SK-N-SH (cell line): ENCODE measurements at regions not wholly inside any gene's neighbourhood (a gene's known extent, or its start where the extent isn't known, plus 50 kb on each side); places are given as distances from the start of the nearest gene placed in this dataset.

Experiments used
- CTCF ChIA-PET: fragments of 300-600, 350-600 bp; formaldehyde crosslinking; extraction: SDS; loops from one replicate; lab custom pipeline; 2021; lab: Yijun Ruan, JAX
- POLR2A ChIA-PET: fragments of 350-600 bp; sonication (Branson Sonifier 250); formaldehyde crosslinking; extraction: SDS; loops from one replicate; lab custom pipeline; 2020; ENCODE audit warnings: antibody characterized with exemption, inconsistent platforms; lab: Yijun Ruan, JAX
- DNase-seq: peaks from one replicate; pipeline ENCODE4 v3.0.0; 2012
- H2AFZ ChIP-seq: fragments of 200-600 bp; sonication (generic); 2 replicates; pipeline ENCODE4 v1.8.1; 2016; ENCODE audit warnings: antibody characterized with exemption, mild to moderate bottlenecking, low read depth
- H3F3A ChIP-seq: fragments of 200-600 bp; sonication (generic); replicated peaks from 2 replicates; pipeline ENCODE3; 2016; ENCODE audit warnings: antibody characterized with exemption, mild to moderate bottlenecking; ENCODE audit not compliant: insufficient read depth
- H3K27ac ChIP-seq, 2 experiments: fragments of 200-500 bp in 1 of 2; fragments of 200-600 bp in 1 of 2; sonication (Bioruptor generic) in 1 of 2; sonication (generic), shearing (Covaris generic) in 1 of 2; 2 replicates each; pipeline versions ENCODE4 v1.5.1 to v1.6.1; 2014 to 2016; ENCODE audit warnings: low read depth in 2 of 2, inconsistent platforms in 1 of 2, low read length in 1 of 2, mild to moderate bottlenecking in 1 of 2, mixed read lengths in 1 of 2
- H3K27me3 ChIP-seq: fragments of 200-600 bp; sonication (generic), shearing (Covaris generic); 2 replicates; pipeline ENCODE4 v1.6.1; 2016; ENCODE audit warnings: mixed run types; ENCODE audit not compliant: insufficient read depth
- H3K36me3 ChIP-seq, 2 experiments: fragments of 200-500 bp in 1 of 2; fragments of 200-600 bp in 1 of 2; sonication (Bioruptor generic) in 1 of 2; sonication (generic) in 1 of 2; replicated peaks in 1 of 2; 2 replicates each; pipeline versions ENCODE3 to v1.5.1; 2014 to 2016; ENCODE audit warnings: low read length in 1 of 2, mild to moderate bottlenecking in 1 of 2; ENCODE audit not compliant: insufficient read depth in 2 of 2, control insufficient read depth in 1 of 2
- H3K4me1 ChIP-seq, 2 experiments: fragments of 200-500 bp in 1 of 2; fragments of 200-600 bp in 1 of 2; sonication (Bioruptor generic) in 1 of 2; sonication (generic), shearing (Covaris generic) in 1 of 2; 2 replicates each; pipeline versions ENCODE4 v1.5.1 to v1.6.1; 2014 to 2016; ENCODE audit warnings: low read depth in 1 of 2, low read length in 1 of 2, mixed run types in 1 of 2; ENCODE audit not compliant: insufficient read depth in 2 of 2, control insufficient read depth in 1 of 2
- H3K4me2 ChIP-seq: fragments of 200-600 bp; sonication (generic), shearing (Covaris generic); 2 replicates; pipeline ENCODE4 v1.6.1; 2017; ENCODE audit warnings: mixed run types
- H3K4me3 ChIP-seq, 2 experiments: fragments of 200-500 bp in 1 of 2; fragments of 200-600 bp in 1 of 2; sonication (Bioruptor generic) in 1 of 2; sonication (generic), shearing (Covaris generic) in 1 of 2; 2 replicates each; pipeline versions ENCODE4 v1.5.1 to v1.8.1; 2014 to 2016; ENCODE audit warnings: low read depth in 2 of 2, inconsistent platforms in 1 of 2, low read length in 1 of 2, mild to moderate bottlenecking in 1 of 2, mixed read lengths in 1 of 2, moderate library complexity in 1 of 2
- H3K79me2 ChIP-seq: fragments of 200-600 bp; sonication (generic); 2 replicates; pipeline ENCODE4 v1.8.1; 2017; ENCODE audit warnings: mild to moderate bottlenecking; ENCODE audit not compliant: insufficient read depth
- H3K9ac ChIP-seq: fragments of 200-600 bp; sonication (generic); 2 replicates; pipeline ENCODE4 v1.6.1; 2017; ENCODE audit warnings: mixed run types
- H3K9me2 ChIP-seq: fragments of 200-600 bp; sonication (generic); 2 replicates; pipeline ENCODE4 v1.6.1; 2017; ENCODE audit warnings: mixed run types
- H3K9me3 ChIP-seq: fragments of 200-600 bp; sonication (generic); 2 replicates; pipeline ENCODE4 v1.6.1; 2017; ENCODE audit warnings: mixed run types, mild to moderate bottlenecking, moderate library complexity
- H4K20me1 ChIP-seq: fragments of 200-600 bp; sonication (generic); 2 replicates; pipeline ENCODE4 v1.6.1; 2017; ENCODE audit warnings: mild to moderate bottlenecking, mixed run types; ENCODE audit not compliant: insufficient read depth
- CHD2 ChIP-seq: fragments of 150-350 bp; IDR thresholded peaks from 2 replicates; pipeline ENCODE4 v1.6.1; 2018; ENCODE audit warnings: low read length; ENCODE audit not compliant: partially characterized antibody
- ELF1 ChIP-seq: IDR thresholded peaks from 2 replicates; pipeline ENCODE4 v1.4.0; 2012
- FOSL2 ChIP-seq: IDR thresholded peaks from 2 replicates; pipeline ENCODE4 v1.4.0; 2012; ENCODE audit warnings: low read depth, mild to moderate bottlenecking, moderate library complexity, borderline replicate concordance
- FOXM1 ChIP-seq: IDR thresholded peaks from 2 replicates; pipeline ENCODE4 v1.4.0; 2012; ENCODE audit warnings: low read depth, mild to moderate bottlenecking
- MXI1 ChIP-seq: IDR thresholded peaks from 2 replicates; pipeline ENCODE4 v1.6.1; 2012; ENCODE audit warnings: mild to moderate bottlenecking, low read depth, low read length, improper control_type of control experiment
- NFIC ChIP-seq: IDR thresholded peaks from 2 replicates; pipeline ENCODE4 v1.4.0; 2012; ENCODE audit warnings: borderline replicate concordance
- NRF1 ChIP-seq: IDR thresholded peaks from 2 replicates; pipeline ENCODE4 v1.6.1; 2012; ENCODE audit warnings: low read depth, mild to moderate bottlenecking, low read length
- RCOR1 ChIP-seq: fragments of 150-350 bp; IDR thresholded peaks from 2 replicates; pipeline ENCODE4 v1.6.1; 2017; ENCODE audit warnings: antibody characterized with exemption, low read length
- RFX5 ChIP-seq: IDR thresholded peaks from 2 replicates; pipeline ENCODE4 v1.6.1; 2012; ENCODE audit warnings: mild to moderate bottlenecking, improper control_type of control experiment, low read length
- SIN3A ChIP-seq: IDR thresholded peaks from 2 replicates; pipeline ENCODE4 v1.6.1; 2012; ENCODE audit warnings: low read depth, mild to moderate bottlenecking, low read length, moderate library complexity, borderline replicate concordance
- SMC3 ChIP-seq: IDR thresholded peaks from 2 replicates; pipeline ENCODE4 v1.6.1; 2012; ENCODE audit warnings: low read depth, low read length, improper control_type of control experiment
- TAF1 ChIP-seq: IDR thresholded peaks from 2 replicates; pipeline ENCODE4 v1.6.1; 2012; ENCODE audit warnings: low read depth, mild to moderate bottlenecking, low read length, moderate library complexity, borderline replicate concordance
- TCF12 ChIP-seq: IDR thresholded peaks from 2 replicates; pipeline ENCODE4 v1.4.0; 2012
- TEAD4 ChIP-seq: IDR thresholded peaks from 2 replicates; pipeline ENCODE4 v1.4.0; 2012; ENCODE audit warnings: mild to moderate bottlenecking, borderline replicate concordance; ENCODE audit not compliant: insufficient read depth
- USF1 ChIP-seq: IDR thresholded peaks from 2 replicates; pipeline ENCODE4 v1.4.0; 2012; ENCODE audit warnings: low read depth, borderline replicate concordance
- USF2 ChIP-seq: fragments of 150-350 bp; IDR thresholded peaks from 2 replicates; pipeline ENCODE4 v1.6.1; 2017; ENCODE audit warnings: antibody characterized with exemption, low read length, low read depth, borderline replicate concordance
- YY1 ChIP-seq: IDR thresholded peaks from 2 replicates; pipeline ENCODE4 v1.4.0; 2012; ENCODE audit warnings: low read depth, mild to moderate bottlenecking
- WGBS: methylation state at CpG from one replicate; pipeline ENCODE4 v1.1.6; 2017; ENCODE audit warnings: low lambda C conversion rate; 5-methylcytosine and 5-hydroxymethylcytosine counted together
- TF ChIP-seq, protein P1 (sequence below): IDR thresholded peaks from 2 replicates; pipeline ENCODE4; 2012
- TF ChIP-seq, protein P2 (sequence below): fragments of 150-350 bp; IDR thresholded peaks from 2 replicates; pipeline ENCODE4 v1.6.1; 2016; ENCODE audit warnings: mild to moderate bottlenecking, low read depth, low read length
- TF ChIP-seq, protein P3 (sequence below): fragments of 200-600 bp; sonication (generic); IDR thresholded peaks from 2 replicates; pipeline ENCODE4 v1.6.1; 2017; ENCODE audit warnings: antibody characterized with exemption, mild to moderate bottlenecking, moderate library complexity

GRCh38 chr12:89799316-89799715, 90.7 kb upstream of the ATP2B1 start:
- Histone ChIP-seq H3K27ac (no peak overlapping the region), H3K4me3 (no peak overlapping the region), H3K27me3 (no peaks in the 10 kb centered on the region), H3K79me2 (no peaks in the 10 kb centered on the region), H3K4me2 (no peak overlapping the region), H2AFZ (no peak overlapping the region), H3K9ac (no peak overlapping the region), H3K9me2 (no peaks in the 10 kb centered on the region), H4K20me1 (no peaks in the 10 kb centered on the region), H3F3A (no peaks in the 10 kb centered on the region), H3K36me3 (no peaks in the 10 kb centered on the region), H3K9me3 (no peaks in the 10 kb centered on the region), H3K4me1 (peaks cover 0 to 2% of the 10 kb centered on the region in 2 experiments; a peak in 2 of 4 replicates)
- CTCF ChIA-PET = no interaction called here
- 92% methylated on average over 3 of the region's 3 CpGs for WGBS
- POLR2A ChIA-PET = no interaction called here
- TF ChIP-seq, protein P1, sequence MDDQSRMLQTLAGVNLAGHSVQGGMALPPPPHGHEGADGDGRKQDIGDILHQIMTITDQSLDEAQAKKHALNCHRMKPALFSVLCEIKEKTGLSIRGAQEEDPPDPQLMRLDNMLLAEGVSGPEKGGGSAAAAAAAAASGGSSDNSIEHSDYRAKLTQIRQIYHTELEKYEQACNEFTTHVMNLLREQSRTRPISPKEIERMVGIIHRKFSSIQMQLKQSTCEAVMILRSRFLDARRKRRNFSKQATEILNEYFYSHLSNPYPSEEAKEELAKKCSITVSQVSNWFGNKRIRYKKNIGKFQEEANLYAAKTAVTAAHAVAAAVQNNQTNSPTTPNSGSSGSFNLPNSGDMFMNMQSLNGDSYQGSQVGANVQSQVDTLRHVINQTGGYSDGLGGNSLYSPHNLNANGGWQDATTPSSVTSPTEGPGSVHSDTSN = no peak
- TF ChIP-seq, protein P2, sequence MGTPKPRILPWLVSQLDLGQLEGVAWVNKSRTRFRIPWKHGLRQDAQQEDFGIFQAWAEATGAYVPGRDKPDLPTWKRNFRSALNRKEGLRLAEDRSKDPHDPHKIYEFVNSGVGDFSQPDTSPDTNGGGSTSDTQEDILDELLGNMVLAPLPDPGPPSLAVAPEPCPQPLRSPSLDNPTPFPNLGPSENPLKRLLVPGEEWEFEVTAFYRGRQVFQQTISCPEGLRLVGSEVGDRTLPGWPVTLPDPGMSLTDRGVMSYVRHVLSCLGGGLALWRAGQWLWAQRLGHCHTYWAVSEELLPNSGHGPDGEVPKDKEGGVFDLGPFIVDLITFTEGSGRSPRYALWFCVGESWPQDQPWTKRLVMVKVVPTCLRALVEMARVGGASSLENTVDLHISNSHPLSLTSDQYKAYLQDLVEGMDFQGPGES = no peak
- TF ChIP-seq FOSL2 (no peak), USF1 (no peak), SMC3 (no peak), ELF1 (no peak), NRF1 (no peak), RCOR1 (no peak), MXI1 (no peak), RFX5 (no peak), YY1 (no peak), CHD2 (no peak), FOXM1 (no peak), SIN3A (no peak), TCF12 (no peak), TAF1 (no peak), USF2 (no peak), TEAD4 (no peak), NFIC (no peak)
- TF ChIP-seq, protein P3, sequence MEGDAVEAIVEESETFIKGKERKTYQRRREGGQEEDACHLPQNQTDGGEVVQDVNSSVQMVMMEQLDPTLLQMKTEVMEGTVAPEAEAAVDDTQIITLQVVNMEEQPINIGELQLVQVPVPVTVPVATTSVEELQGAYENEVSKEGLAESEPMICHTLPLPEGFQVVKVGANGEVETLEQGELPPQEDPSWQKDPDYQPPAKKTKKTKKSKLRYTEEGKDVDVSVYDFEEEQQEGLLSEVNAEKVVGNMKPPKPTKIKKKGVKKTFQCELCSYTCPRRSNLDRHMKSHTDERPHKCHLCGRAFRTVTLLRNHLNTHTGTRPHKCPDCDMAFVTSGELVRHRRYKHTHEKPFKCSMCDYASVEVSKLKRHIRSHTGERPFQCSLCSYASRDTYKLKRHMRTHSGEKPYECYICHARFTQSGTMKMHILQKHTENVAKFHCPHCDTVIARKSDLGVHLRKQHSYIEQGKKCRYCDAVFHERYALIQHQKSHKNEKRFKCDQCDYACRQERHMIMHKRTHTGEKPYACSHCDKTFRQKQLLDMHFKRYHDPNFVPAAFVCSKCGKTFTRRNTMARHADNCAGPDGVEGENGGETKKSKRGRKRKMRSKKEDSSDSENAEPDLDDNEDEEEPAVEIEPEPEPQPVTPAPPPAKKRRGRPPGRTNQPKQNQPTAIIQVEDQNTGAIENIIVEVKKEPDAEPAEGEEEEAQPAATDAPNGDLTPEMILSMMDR = no peak
- DNase-seq = no peak
